ENCODE measurements at regions not wholly inside any gene's neighbourhood (a gene's known extent, or its start where the extent isn't known, plus 50 kb on each side); places are given as distances from the start of the nearest gene placed in this dataset.

DNA sequence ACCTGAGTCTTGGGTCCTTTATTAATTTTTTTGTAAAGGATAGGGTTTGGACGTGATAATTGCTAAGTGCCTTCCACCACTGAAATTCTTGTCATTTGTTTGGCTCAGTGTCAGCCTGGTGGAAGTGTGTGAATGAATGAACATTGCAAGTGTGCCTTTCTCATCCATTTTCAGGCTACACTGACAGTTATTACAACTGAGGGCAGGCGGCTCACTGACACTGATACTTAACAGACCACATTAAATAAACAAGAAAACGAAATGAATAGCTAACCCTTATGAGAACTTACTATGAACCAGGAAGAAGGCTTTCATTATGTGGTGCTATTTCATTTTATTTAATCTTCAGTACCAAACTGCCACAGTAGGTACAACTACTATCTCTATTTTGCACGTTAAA, 188.8 kb upstream of the CRBN start:
- 52 to 60% methylated on average over 4 of the region's 4 CpGs for WGBS, 2 donors
- Histone ChIP-seq H3K4me1 (no peaks in the 10 kb centered on the region), H3K36me3 (no peaks in the 10 kb centered on the region), H3K4me3 (replicated peaks in 1 of 3) (no peak overlapping the region), H3K27ac (no peak overlapping the region), H3K27me3 (no peaks in the 10 kb centered on the region), H3K9me3 (no peaks in the 10 kb centered on the region)
- no peak for DNase-seq
- TF ChIP-seq POLR2A (IDR thresholded peaks at IDR 0.05): no peak
- TF ChIP-seq, protein P1, sequence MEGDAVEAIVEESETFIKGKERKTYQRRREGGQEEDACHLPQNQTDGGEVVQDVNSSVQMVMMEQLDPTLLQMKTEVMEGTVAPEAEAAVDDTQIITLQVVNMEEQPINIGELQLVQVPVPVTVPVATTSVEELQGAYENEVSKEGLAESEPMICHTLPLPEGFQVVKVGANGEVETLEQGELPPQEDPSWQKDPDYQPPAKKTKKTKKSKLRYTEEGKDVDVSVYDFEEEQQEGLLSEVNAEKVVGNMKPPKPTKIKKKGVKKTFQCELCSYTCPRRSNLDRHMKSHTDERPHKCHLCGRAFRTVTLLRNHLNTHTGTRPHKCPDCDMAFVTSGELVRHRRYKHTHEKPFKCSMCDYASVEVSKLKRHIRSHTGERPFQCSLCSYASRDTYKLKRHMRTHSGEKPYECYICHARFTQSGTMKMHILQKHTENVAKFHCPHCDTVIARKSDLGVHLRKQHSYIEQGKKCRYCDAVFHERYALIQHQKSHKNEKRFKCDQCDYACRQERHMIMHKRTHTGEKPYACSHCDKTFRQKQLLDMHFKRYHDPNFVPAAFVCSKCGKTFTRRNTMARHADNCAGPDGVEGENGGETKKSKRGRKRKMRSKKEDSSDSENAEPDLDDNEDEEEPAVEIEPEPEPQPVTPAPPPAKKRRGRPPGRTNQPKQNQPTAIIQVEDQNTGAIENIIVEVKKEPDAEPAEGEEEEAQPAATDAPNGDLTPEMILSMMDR (IDR thresholded peaks at IDR 0.05): no peak
- intact Hi-C loops (cut with DNase I): no loop called here

DNA sequence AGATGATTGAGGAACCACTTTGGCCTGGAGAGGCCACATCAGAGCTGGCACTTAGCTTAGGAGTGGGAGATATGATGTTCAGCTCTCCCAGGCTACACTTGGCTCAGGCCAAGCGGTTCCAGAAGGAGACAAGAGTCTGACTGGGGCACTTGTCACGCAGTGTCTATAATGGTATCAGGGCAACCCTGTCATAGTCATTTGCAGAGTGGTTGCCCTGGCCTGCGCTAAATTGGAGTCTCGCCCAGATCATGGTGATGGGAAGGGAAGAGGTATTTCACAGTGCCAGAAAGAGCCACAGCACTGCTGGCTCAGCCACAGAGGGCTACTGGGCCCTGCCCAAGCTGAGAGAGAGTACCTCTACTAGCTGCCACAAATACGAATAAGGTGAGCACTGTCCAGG, 186.9 kb upstream of the CRBN start:
- Histone ChIP-seq H3K4me1 (no peaks in the 10 kb centered on the region), H3K27ac (no peak overlapping the region), H3K36me3 (no peaks in the 10 kb centered on the region), H3K27me3 (no peaks in the 10 kb centered on the region), H3K4me3 (replicated peaks in 1 of 3) (no peak overlapping the region), H3K9me3 (no peaks in the 10 kb centered on the region)
- WGBS, 2 donors: 44 to 50% methylated on average over 5 of the region's 5 CpGs
- DNase-seq: peak in 1 of 2 donors; percentile 2
- TF ChIP-seq POLR2A (IDR thresholded peaks at IDR 0.05): no peak
- TF ChIP-seq, protein P1 (IDR thresholded peaks at IDR 0.05): no peak
- intact Hi-C loops (cut with DNase I): no loop called here

DNA sequence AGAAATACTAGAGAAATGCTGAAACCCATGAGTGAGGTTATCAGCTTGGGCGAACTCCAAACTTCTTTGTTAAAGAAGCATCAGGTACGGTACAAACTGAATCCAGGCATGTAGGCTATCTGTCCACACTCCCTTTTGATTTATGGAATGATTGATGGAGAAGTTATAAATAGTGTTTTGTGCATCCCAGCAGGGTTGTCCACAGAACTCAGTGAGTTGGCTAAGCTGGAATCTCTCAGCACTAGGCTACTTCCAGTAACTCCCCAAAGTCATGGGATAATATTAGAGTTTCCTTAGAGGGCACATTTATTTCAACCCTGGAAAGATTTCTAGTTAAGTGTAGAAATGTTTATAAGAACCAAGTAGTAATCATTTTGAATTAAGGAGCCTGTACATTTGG, 186.2 kb upstream of the CRBN start:
- WGBS, 2 donors: 85 to 92% methylated on average over 2 of the region's 2 CpGs
- Histone ChIP-seq H3K4me1 (no peaks in the 10 kb centered on the region), H3K4me3 (replicated peaks in 1 of 3) (no peak overlapping the region), H3K27ac (no peak overlapping the region), H3K36me3 (no peaks in the 10 kb centered on the region), H3K9me3 (no peaks in the 10 kb centered on the region), H3K27me3 (no peaks in the 10 kb centered on the region)
- intact Hi-C loops (cut with DNase I): no loop called here
- TF ChIP-seq POLR2A (IDR thresholded peaks at IDR 0.05): no peak
- TF ChIP-seq, protein P1 (IDR thresholded peaks at IDR 0.05): no peak
- no peak for DNase-seq

DNA sequence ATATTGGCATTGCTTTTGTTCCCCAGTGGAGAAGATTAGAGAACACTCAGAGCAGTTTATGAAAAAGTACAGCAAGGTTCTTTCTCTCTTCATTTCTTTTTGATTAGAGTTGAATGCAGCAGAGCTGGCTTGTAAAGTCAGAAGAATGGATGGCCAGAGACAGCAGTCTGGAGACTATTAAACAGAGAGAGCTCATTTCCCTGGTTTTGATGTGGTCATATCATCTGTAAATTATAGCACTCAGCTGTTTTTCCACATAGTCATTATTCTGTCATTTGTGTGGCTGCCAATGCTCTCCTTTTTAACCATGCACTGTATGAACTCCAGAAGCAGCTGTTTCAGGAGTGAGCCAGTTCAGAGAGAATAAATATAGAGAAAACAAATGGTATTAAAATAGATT, 177.4 kb upstream of the CRBN start:
- intact Hi-C loops (cut with DNase I): no loop called here
- Histone ChIP-seq H3K4me3 (replicated peaks in 1 of 3) (no peak overlapping the region), H3K36me3 (no peaks in the 10 kb centered on the region), H3K27ac (no peak overlapping the region), H3K4me1 (no peaks in the 10 kb centered on the region), H3K27me3 (no peaks in the 10 kb centered on the region), H3K9me3 (no peaks in the 10 kb centered on the region)
- no peak for DNase-seq
- TF ChIP-seq POLR2A (IDR thresholded peaks at IDR 0.05): no peak

DNA sequence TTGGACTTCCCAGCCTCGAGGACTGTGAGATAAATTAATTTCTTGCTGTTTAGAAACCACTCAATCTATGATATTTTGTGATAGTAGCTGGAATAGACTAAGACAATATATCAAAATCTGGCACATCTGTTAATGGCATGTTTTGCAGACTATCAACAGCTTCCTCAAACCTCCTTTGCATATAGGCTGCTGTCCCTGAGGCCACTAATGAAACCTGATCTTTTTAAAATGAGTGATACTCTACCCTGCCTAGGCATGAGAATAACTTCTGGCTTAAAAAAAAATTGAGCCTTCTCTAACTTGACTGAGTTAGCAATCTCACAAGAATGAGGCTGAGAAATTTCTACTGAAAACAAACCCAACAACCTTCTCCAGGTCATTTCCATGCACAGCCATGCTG, 176.0 kb upstream of the CRBN start:
- H3K27me3 ChIP-seq: no peaks in the 10 kb centered on the region
- TF ChIP-seq POLR2A (IDR thresholded peaks at IDR 0.05): no peak
- TF ChIP-seq, protein P1 (IDR thresholded peaks at IDR 0.05): no peak
- no peak overlapping the region for H3K4me3 ChIP-seq (replicated peaks in 1 of 3)
- H3K4me1 ChIP-seq: no peaks in the 10 kb centered on the region
- intact Hi-C loops (cut with DNase I): no loop called here
- H3K27ac ChIP-seq: no peak overlapping the region
- H3K9me3 ChIP-seq: no peaks in the 10 kb centered on the region
- no peak for DNase-seq
- no peaks in the 10 kb centered on the region for H3K36me3 ChIP-seq
- WGBS, 2 donors: 61 to 63% methylated on average over 1 of the region's 1 CpG

DNA sequence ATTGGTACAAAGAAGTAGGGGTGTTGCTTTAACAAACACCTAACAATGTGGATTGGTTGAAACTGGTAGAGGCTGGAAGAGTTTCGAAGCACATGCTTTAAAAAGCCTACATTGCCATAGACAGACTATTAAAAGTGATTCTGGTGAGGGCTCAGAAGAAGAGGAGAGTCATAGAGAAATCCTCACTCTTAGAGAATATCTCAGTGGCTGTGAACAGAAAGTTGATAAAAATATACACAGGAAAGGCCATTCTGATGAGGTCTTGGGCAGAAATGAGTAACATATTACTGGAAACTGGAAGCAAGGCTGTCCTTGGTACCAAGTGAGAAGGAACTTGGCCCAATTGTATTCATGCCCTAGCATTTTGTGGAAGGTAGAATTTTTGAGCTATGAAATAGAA, 173.7 kb upstream of the CRBN start:
- Histone ChIP-seq H3K9me3 (no peaks in the 10 kb centered on the region), H3K4me3 (replicated peaks in 1 of 3) (no peak overlapping the region), H3K36me3 (no peaks in the 10 kb centered on the region), H3K4me1 (no peaks in the 10 kb centered on the region), H3K27ac (no peak overlapping the region), H3K27me3 (no peaks in the 10 kb centered on the region)
- DNase-seq: no peak
- WGBS, 2 donors: 71 to 95% methylated on average over 1 of the region's 1 CpG
- no peak for TF ChIP-seq POLR2A (IDR thresholded peaks at IDR 0.05)
- TF ChIP-seq, protein P1 (IDR thresholded peaks at IDR 0.05): no peak
- intact Hi-C loops (cut with DNase I): no loop called here
